GM19467 (cell line): ENCODE measurements at regions not wholly inside any gene's neighbourhood (a gene's known extent, or its start where the extent isn't known, plus 50 kb on each side); places are given as distances from the start of the nearest gene placed in this dataset.
"Not testable (repeated sequence)": the region's sequence is repeated elsewhere in the genome, so short reads cannot be mapped to it uniquely, and the experiment has no call there.

Source experiments
- ATAC-seq: cut with Tn5 transposase; IDR thresholded peaks from one replicate; pipeline ENCODE4 v1.9.1; 2021; ENCODE audit warnings: mild to moderate bottlenecking, moderate library complexity; ENCODE audit not compliant: unreplicated experiment

DNA sequence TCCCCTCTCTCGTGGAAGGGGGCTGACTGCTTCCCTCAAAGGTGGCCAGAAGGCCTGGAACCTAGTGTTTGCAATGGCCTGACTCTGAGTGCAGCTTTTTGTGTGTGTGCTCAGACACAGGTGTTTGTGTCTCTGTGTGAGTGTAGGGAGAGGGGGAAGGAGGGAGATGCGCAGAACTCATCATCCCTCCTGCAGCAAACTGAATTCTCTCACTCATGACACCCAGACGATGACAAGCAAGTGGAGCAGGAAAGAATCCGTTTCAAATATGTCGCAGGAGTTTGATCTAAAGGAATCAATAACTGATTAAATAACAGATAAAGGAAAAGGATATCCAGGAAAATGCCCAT is 101.4 kb downstream of the TNFAIP3 start:
- ATAC-seq, result no peak

DNA sequence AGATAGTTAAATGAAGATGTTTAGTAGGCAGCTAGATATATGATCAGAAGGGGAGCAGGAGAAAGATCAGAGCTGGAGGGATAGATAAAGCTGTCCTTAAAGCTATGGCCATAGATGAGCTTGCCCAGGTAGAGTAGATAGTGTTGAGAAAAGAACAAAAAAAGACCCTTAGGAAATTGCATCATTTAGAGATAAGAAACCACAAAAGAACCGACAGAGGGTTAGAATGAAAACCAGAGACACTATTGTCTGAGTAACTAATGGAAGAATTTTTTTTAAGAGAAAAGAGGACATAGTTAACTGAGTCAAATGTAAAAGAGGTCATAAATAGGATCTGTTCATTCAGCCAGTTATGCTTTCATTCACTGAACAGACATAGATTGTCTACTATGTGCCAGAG is 101.8 kb downstream of the TNFAIP3 start:
- ATAC-seq, result no peak

DNA sequence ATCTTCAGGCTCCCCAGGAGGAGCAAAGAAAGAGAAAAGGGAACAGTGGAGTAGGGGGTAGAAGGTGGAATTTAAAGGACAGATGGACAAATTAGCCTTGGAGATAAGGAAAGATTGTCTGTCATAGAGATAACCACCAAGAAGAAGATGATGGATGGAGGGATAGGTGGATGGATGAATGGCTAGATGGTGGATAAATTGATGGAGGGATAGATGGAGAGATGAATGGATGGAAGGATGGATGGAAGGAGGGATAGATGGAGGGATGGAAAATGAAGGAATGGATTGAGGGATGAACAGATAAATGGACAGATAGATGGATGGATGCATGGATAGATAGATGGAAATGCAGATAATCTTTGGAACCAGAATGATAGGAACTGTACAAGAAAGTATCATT is 102.8 kb downstream of the TNFAIP3 start:
- ATAC-seq, result no peak

DNA sequence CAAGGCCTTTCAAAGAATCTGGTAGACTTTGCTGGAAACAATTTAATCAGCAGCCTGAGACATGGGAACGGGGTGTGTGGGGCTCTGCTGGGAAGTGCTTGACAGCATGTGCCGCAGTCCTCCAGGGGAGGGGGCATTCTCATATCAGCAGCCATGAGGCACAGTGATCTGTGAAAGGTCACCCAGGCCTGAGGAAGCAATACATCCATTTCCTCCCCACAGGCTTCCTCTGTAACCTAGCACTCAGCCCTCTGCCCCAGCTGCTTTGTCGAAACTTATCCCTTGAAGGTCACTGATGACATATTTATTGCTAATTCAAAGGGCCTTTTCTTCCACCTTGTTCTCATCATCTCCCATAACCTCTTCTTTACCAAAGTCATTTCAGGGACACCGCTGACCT is 103.3 kb downstream of the TNFAIP3 start:
- peak; percentile 58 for ATAC-seq

DNA sequence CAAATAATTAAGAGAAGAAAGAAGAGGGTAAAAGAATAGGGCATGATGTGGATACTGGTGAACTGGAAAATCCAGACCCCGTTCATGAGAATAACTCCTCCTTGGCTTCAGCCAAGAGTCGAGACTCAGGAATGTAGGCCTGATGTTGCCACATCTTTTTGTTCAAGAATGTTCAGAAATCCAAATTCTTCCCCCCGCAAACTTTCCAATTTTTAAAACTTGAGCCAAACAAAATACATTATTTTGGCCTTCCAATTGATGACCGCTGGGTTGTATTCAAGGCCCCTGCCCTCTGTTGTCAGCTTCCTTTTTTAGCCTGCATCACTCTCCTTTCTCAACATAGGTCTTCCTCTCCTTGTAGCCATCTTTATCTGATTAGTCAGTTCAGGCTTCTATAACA is 106.1 kb downstream of the TNFAIP3 start:
- no peak for ATAC-seq

DNA sequence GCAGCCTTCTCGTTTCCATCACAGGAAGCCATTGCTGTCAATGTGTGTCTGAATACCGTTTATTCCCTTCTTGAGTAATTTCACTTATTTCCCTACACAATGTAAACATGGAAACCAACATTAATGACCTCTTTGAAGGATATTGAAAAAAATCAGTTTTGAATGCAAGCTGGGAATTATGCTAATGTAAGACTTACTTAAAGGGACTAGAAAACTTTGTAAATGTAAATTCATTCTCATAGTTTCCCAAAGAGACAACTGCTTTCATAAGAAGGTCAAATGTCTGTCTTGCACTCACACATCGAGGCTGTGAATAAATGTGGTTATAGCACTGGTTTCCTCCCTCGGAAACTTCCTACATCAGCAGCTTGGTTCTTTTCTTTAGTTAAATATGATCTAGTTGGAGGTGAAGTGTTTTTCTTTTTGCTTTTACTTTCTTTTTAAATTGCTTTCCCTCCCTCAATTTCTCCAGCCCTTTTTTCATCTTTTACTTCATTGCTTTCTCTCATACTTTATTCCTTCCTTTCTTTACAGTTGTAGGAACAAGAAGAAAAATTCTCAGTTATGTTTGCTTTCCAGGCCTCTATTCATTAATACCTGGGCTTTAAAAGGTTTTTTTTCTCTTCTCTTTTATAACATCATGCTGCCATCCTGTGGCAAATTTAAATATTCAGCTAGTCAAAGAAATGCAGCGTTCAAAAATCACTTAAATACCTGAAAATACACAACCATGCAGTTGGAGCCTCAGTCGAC is 108.3 kb downstream of the TNFAIP3 start:
- ATAC-seq, result no peak

DNA sequence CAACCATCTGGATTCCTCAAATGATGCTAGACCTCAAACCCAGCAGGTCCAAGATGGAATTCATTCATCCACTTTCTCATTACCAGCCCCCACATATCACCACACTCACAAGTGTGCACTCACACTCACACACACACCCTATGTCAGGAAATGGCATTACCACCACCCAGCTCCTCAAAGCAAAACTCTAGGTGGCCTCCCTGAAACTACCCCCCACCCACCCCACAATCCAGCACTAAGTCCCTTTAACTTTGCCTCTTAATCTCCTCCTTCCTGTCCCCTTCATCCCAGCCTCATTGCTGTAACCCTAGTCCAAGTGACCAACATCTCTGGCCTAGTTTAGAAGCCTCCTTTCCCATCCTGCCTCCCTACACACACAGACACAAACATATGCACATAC is 109.4 kb downstream of the TNFAIP3 start:
- no peak for ATAC-seq

DNA sequence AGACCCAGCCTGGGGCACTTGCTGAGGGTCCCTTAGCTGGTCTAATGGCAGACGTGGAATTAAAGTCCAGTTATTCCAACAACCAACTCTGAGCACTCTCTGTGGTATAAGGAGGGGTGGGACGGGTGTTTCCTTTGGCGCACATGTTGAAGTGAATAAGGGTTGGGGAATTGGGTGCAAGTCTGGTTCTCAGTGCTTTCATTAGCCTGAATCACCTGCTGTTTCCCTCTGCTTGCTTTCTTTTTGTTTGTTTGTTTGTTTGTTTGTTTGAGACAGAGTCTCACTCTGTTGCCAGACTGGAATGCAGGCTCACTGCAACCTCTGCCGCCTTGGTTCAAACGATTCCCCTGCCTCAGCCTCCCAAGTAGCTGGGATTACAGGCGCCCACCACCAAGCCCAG is 110.1 kb downstream of the TNFAIP3 start:
- no peak for ATAC-seq

DNA sequence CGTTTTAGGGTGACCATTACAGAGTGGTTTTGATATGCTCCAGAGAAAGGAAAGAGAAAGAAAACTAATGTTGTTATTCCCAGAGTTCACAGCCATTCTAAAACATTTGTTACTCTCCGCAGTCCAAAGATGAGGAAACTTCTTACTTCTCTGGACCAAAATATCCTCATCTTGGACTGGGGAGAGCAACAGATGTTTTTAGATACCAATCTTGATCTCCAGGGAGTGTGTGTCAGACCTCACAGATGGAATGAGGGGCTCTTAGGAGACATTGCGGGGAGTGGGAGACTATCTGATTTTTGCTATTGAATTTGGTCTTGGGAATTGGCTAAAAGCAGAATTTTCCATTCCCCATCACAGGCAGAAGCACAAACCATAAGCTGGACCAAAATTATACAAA is 110.8 kb downstream of the TNFAIP3 start:
- no peak for ATAC-seq

DNA sequence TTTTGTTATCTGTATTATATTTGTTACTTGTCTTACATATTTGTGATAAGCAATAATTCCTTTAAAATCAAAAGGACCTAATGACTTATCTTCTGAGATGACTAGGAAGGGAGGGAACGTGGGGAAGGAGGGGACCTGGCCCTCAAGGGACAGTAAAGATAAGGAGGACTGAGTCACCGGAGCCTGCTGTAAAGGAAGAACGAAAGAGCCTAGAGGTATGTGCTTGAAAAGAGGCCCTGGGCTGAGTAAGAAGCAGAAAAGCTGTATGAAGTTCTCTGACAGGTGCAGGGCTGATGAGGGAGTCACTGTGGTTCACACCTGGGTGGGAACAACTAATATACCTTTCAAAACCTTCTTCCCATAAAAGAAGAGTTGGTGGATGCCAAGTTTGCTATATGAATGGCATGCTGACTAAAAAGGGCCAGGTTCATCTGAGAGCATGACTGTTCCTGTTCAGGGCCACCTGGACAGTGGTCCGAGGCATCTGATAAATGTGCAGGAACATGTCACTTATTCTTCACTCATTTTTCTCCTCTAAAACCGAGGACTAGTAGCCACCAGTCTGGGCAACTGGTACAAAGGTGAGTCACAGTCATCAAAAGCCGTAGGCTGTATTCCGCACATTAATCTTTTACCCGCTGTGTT is 111.3 kb downstream of the TNFAIP3 start:
- no peak for ATAC-seq

DNA sequence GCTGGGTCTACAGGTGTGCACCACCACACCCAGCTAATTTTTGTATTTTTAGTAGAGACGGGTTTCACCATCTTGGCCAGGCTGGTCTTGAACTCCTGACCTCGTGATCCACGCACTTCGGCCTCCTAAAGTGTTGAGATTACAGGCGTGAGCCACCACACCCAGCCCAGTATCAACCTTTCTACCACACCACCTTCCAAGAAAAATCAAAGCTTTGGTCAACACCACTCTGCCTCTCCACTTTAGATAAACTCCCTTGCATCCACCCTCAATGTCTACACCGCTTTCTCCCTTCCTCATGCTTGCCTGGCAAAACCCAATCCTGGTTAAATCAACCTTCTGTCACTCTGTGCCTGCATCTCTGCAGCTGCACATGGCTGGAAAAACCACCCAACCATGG is 112.2 kb downstream of the TNFAIP3 start:
- ATAC-seq, result not testable (repeated sequence)

DNA sequence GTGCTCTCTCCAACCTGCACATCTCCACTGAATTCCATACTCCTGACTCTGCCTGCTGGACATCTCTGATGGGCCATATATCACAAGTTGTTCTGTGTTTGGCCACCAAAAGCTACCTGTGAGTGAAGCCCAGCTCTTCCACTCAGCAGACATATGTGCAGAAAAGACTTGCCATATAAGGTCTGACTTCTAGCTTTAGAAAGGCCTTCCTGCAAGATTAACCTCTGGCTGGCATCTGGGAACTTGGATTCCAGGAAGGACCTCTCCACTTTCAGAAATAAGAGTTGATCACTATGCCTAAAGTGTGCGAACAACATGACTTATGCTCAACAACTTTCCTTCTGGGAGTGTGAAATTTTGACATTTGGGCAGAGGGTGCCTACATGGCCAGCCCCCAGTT is 113.7 kb downstream of the TNFAIP3 start:
- ATAC-seq, result no peak

DNA sequence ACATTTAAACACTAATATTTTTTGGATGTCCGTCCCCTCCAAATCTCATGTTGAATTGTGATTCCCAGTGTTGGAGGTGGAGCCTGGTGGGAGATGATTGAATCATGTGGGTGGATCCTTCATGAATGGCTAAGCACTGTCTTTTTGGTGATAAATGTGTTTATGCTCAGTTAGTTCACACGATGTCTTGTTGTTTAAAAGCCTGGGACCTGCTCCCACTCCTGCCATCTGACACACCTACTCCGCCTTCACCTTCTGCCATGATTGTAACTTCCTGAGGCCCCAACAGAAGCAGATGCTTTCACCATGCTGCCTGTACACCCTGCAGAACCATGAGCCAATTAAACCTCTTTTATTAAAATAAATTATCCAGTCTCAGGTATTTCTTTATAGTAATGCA is 114.7 kb downstream of the TNFAIP3 start:
- ATAC-seq, result no peak

DNA sequence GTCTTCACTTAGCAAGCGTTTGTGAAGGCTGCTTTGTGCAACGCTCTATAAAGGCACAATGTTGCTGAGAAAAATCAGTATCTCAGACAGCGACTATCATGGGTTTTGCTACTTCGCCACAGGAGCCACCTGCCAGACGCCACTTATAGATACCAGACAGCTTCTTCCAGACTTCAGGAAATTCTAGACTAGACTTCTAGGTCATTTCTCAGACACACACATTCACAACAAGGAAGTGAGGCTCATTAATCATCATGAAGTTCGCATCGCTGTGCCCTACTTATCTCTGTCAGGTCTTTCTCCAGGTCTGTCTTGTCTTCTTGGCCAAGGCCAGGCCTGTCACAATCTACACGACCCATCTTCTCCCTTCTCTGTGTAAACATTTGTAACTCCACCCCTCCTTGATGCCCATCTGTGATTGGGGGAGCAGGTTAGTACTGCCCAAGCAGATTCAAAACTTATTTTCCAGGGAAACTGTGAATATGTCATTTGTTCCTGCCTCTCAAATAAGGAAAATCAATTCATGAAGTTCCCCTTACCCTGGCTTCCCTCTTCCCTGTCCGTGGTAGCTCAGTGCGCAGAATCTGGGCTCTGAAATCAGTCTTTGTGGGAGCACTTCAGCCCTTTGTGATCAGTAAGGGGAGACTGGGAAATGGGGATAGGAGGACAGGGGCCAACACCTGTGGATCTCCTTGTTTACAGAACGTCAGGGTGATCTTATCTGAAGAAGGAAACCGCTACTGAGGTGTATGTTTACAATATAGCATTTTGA is 115.5 kb downstream of the TNFAIP3 start:
- ATAC-seq, result no peak

DNA sequence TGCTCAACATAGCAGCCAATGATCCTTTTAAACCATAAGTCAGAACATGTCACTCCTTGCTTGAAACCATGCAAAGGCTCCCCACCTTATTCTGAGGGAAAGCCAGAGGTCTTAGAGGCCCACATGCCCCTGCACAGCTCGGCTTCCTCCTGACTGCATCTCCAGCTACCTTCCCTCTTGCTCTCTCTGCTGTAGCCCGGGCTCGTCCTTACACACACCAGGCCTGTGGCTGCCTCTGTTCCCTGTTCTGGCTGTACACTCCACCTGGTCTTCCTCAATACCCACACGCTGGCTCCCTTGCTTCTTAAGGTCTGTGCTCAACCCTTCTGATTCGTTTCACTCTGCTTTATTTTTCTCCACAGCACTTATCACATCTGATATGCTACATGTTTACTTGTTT is 116.2 kb downstream of the TNFAIP3 start:
- no peak for ATAC-seq

DNA sequence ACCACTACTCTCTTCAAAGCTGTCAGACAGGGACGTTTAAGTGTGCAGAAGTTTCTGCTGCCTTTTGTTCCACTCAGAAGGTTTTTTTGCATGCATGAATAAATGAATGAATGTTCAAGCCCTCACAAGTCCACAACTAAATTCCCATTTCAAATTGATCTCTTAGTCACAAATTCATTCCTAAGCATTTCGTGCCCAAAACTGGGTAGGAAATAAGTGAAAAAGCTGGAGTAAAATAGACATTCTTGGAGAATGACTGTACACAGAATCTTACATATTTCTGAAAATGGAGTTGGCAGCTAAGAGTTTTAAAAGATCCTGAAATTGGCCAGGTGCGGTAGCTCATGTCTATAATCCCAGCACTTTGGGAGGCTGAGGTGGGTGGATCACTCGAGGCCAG is 117.6 kb downstream of the PERP start:
- no peak for ATAC-seq

DNA sequence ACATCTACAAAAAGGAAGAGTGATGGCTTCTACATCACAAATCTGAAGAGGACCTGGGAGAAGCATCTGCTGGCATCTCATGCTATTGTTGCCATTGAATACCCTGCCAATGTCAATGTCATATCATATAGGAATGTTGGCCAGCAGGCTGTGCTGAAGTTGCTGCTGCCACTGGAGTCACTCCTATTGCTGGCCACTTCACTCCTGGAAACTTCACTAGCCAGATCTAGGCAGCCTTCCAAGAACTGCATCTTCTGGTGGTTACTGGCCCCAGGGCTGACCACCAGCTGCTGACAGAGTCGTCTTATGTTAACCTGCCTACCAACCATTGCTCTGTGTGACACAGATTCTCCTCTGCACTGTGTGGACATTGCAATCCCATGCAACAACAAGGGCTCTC is 111.8 kb downstream of the PERP start:
- ATAC-seq, result no peak

DNA sequence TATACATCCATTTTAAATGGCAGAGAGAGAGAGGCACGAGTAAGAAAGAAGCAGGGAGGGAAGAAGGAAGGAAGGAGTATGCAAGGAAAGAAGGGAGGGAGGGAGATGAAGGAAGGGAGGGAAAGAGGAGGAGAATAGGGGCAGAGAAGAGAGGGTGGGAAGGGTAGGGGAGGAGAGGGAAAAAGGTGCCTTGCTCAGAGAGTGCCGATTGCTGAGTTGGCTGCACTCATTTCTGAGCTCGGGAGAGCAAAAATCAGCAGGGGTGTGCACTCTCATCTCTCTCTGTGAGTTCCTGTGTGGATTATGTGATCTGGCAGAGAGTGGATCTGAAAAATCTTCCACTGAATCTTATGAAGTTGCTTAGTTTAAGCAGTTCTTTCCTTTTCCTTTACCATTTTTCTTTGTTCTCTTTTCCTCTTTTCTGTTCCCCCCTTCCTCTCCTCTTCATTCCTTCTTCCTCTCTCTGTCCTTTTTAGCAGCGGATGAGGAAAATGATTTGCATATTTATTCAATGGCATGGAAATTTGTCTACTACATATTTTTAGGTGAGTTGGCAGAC is 108.7 kb downstream of the PERP start:
- no peak for ATAC-seq

DNA sequence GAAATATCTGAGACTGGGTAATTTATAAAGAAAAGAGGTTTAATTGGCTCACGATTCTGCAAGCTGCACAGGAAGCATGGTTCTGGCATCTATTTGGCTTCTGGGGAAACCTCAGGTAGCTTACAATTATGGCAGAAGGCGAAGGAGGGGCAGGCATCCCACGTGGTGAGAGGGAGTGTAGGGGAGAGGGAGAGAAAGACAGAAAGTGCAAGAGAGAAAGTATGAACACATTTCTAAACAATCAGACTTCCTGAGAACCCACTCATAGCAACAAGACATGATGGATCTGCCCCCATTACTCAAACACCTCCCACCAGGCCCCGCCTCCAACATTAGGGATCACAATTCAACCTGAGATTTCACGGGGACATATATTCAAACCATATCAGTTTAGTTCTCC is 107.4 kb downstream of the PERP start:
- ATAC-seq, result no peak

DNA sequence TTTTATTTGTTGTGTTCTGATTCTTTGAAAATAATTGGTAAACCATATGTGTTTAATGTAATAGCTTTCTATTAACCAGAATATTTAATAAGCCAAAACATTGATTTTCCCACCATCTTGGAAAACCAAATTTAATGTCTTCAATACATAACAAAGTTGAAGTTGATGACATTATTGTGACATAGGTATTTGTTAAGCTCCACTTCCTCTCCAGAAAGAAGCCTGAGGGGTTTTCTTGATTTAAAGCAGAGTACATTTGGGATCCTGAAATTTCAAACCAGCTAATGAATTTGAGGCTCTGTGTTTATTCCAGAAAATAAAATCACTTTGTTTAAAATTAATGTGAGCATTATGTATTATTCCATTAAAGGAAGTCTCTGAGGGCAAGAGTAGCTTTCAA is 106.3 kb downstream of the PERP start:
- no peak for ATAC-seq

DNA sequence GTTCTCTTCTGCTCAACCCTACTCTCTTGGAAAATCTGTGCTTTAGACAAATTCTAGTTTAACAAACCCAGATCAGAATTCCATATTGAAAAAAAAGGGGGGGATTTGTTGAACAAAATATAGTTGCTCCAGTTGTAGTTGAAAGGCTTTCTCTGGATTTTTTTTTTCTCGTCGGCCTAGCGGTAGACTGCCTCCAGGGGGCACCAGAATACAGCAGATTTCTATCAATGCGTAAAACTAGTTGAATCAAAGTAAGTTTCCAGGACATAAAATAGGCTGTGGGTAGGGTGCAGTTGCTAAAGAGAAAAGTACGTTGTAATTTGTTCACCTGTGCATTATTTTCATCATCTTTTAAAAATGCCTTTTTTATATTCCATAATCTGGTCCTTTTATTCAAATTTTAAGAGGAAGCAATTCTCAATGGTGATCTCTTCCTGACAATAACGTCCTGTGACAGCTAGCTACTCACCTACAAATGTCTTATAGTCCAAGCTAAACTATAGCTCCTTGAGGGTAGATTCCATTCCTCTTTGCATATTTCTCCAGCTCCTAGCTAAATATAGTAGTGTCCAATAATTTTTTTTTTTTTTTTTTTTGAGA is 105.4 kb downstream of the PERP start:
- ATAC-seq, result no peak
